Naive thymus-derived CD4-positive, alpha-beta T cell (primary cell): ENCODE measurements at regions not wholly inside any gene's neighbourhood (a gene's known extent, or its start where the extent isn't known, plus 50 kb on each side); places are given as distances from the start of the nearest gene placed in this dataset.

ENCODE experiments used
- ATAC-seq: fragments of 150-1000 bp; cut with Tn5 transposase; 2 replicates; pipeline ENCODE4 v1.10.0; 2021; ENCODE audit warnings: mild to moderate bottlenecking, moderate library complexity
- CTCF ChIA-PET: fragments of 350-600 bp; sonication (Branson Sonifier 250); formaldehyde crosslinking; loops from one replicate; lab custom pipeline; 2021; ENCODE audit warnings: antibody characterized with exemption; lab: Charles Lee
- POLR2A ChIA-PET: fragments of 350-600 bp; sonication (Branson Sonifier 250); formaldehyde crosslinking; loops from one replicate; lab custom pipeline; 2021; ENCODE audit warnings: antibody characterized with exemption, inconsistent platforms; lab: Charles Lee
- DNase-seq, 9 donors: peaks; one replicate each; pipeline versions ENCODE4 v3.0.0 to v3.0.0-alpha.2; 2020 to 2022; ENCODE audit warnings: mixed read lengths in 1 of 9
- H3K27ac ChIP-seq: one replicate; pipeline ENCODE4 v1.7.0; 2013; ENCODE audit warnings: mild to moderate bottlenecking, low read depth, low read length, moderate library complexity
- H3K27me3 ChIP-seq, 2 donors: one replicate each; pipeline ENCODE4 v1.7.0; 2013; ENCODE audit warnings: low read length in 2 of 2, mild to moderate bottlenecking in 2 of 2, moderate library complexity in 2 of 2; ENCODE audit not compliant: control insufficient read depth in 2 of 2, insufficient read depth in 2 of 2
- H3K36me3 ChIP-seq, 3 experiments: 1 replicate in 2 of 3; 2 replicates in 1 of 3; pipeline ENCODE4 v1.7.0; 2013; ENCODE audit warnings: low read length in 3 of 3, mild to moderate bottlenecking in 3 of 3, moderate library complexity in 1 of 3; ENCODE audit not compliant: insufficient read depth in 3 of 3, control insufficient read depth in 2 of 3
- H3K4me1 ChIP-seq, 2 donors: one replicate each; pipeline ENCODE4 v1.7.0; 2013; ENCODE audit warnings: low read length in 2 of 2, mild to moderate bottlenecking in 2 of 2, moderate library complexity in 1 of 2; ENCODE audit not compliant: control insufficient read depth in 2 of 2, insufficient read depth in 2 of 2
- H3K4me3 ChIP-seq: 2 replicates; pipeline ENCODE4 v1.7.0; 2013; ENCODE audit warnings: mild to moderate bottlenecking, low read length
- H3K9me3 ChIP-seq, 3 experiments: 1 replicate in 2 of 3; 2 replicates in 1 of 3; pipeline ENCODE4 v1.7.0; 2013; ENCODE audit warnings: low read length in 3 of 3; ENCODE audit not compliant: control insufficient read depth in 2 of 3
- H3K27ac Mint-ChIP-seq, 9 donors: one replicate each; pipeline ENCODE4 v1.8.0; 2020 to 2022; ENCODE audit warnings: mixed read lengths in 9 of 9, mild to moderate bottlenecking in 8 of 9, moderate library complexity in 5 of 9, inconsistent platforms in 2 of 9
- H3K27me3 Mint-ChIP-seq, 5 donors: one replicate each; pipeline ENCODE4 v1.8.0; 2021 to 2022; ENCODE audit warnings: mixed read lengths in 5 of 5, mild to moderate bottlenecking in 1 of 5
- H3K36me3 Mint-ChIP-seq, 5 donors: one replicate each; pipeline ENCODE4 v1.8.0; 2020 to 2022; ENCODE audit warnings: mixed read lengths in 5 of 5, mild to moderate bottlenecking in 3 of 5, inconsistent platforms in 1 of 5
- H3K4me1 Mint-ChIP-seq, 7 donors: one replicate each; pipeline ENCODE4 v1.8.0; 2020 to 2022; ENCODE audit warnings: mixed read lengths in 7 of 7, mild to moderate bottlenecking in 3 of 7, inconsistent platforms in 1 of 7
- H3K4me3 Mint-ChIP-seq, 10 donors: one replicate each; pipeline ENCODE4 v1.8.0; 2020 to 2022; ENCODE audit warnings: mild to moderate bottlenecking in 10 of 10, mixed read lengths in 10 of 10, moderate library complexity in 6 of 10, inconsistent platforms in 2 of 10
- H3K9me3 Mint-ChIP-seq, 11 donors: one replicate each; pipeline ENCODE4 v1.8.0; 2020 to 2022; ENCODE audit warnings: mixed read lengths in 11 of 11, mild to moderate bottlenecking in 4 of 11, inconsistent platforms in 1 of 11, moderate library complexity in 1 of 11
- intact Hi-C, 2 donors: fragments of 100-400 bp; cut with micrococcal nuclease; formaldehyde crosslinking; loops; one replicate each; pipeline ENCODE4 v1.15.1; 2023

DNA sequence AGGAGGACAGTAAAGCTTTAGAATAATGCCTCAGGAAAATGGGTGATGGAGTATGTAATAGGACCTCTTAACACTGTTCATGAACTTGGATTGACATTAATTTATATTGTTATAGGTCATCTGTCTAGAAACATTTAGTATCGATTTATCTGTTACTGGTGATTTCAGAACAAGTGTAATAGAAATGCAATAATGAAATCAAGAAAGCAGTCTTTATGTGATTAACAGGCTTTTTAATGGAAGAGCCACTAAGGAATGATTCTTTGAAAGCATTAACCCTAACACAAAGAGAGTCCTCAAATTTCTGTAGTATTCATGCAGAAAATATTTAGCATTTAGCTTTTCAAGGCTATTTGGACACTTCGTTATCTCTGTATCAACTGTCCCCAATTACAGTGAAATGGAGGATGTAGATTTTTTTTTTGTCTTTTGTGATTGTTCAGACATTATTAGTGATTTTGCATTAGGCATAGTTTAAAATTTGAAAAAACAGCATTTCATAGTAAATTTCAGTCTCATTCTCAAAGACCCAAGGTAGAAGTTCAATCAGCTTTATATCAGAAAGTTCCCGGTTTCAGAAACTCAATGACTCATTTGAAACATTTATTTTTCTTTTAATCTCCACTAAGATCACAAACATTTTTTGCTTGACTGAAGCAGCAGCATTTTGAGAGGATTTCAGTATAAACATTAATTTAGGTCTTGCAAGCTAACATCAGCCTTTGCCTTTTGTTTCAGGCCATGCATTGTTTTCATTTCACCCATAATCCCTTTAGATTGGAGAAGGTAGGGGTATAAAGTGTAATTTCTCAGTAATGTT lies 56.3 kb downstream of the AGTR2 start:
- no peaks in the 10 kb centered on the region for H3K9me3 ChIP-seq
- Mint-ChIP-seq H3K4me3 (no peak overlapping the region), H3K4me1 (no peaks in the 10 kb centered on the region), H3K9me3 (peaks cover 0 to 3% (median 0%) of the 10 kb centered on the region in 11 donors), H3K27me3 (no peaks in the 10 kb centered on the region), H3K27ac (no peak overlapping the region), H3K36me3 (no peaks in the 10 kb centered on the region)
- no peaks in the 10 kb centered on the region for H3K27me3 ChIP-seq
- POLR2A ChIA-PET = no interaction called here
- DNase-seq = no peak
- intact Hi-C loops = no loop called here
- H3K4me1 ChIP-seq = no peaks in the 10 kb centered on the region
- no peak overlapping the region for H3K4me3 ChIP-seq
- ATAC-seq = no peak
- CTCF ChIA-PET = no interaction called here
- no peak overlapping the region for H3K27ac ChIP-seq
- no peaks in the 10 kb centered on the region for H3K36me3 ChIP-seq

DNA sequence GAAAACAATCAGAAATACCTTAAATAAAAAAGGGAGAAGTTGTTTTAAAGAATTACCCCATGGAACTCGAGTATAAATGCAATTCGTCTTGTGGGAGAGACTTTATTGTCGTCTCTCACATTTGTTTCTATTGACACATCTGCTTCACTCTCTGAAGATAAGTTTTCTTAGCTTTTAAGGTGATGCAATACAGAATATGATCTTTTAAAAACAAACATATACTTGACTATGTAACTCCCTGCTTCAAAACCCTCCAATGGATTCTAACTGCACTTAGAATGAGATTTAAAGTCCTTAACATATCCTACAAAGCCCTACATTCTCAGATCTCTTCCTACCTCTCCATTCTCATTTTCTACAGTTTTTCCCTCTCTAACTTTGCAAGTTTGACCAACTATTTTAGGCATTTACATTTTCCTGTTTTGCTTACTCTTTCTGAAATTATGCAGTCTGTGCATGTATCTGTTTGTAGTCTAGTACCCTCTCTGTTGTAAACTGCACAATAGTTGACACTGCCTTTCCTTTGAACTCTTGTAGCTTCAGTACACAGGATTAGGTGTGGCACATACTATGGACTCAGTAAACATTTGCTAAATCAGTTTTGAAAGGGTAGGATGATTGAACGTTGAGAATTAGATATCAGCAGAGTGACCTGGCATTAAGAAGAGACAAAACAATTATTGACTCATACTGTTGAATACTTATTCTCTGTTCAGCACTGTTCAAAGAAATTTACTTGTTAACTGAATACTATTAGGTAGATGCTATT lies 59.8 kb downstream of the AGTR2 start:
- Histone ChIP-seq H3K36me3 (no peaks in the 10 kb centered on the region), H3K9me3 (no peaks in the 10 kb centered on the region), H3K4me3 (no peak overlapping the region), H3K27ac (no peak overlapping the region), H3K27me3 (no peaks in the 10 kb centered on the region), H3K4me1 (no peaks in the 10 kb centered on the region)
- CTCF ChIA-PET = no interaction called here
- H3K4me3 Mint-ChIP-seq = no peak overlapping the region
- no peaks in the 10 kb centered on the region for H3K36me3 Mint-ChIP-seq
- no peak overlapping the region for H3K27ac Mint-ChIP-seq
- POLR2A ChIA-PET = no interaction called here
- peaks cover 0 to 3% (median 0%) of the 10 kb centered on the region in 11 donors for H3K9me3 Mint-ChIP-seq
- intact Hi-C loops = no loop called here
- DNase-seq (no peak), ATAC-seq (no peak)
- H3K27me3 Mint-ChIP-seq = no peaks in the 10 kb centered on the region
- no peaks in the 10 kb centered on the region for H3K4me1 Mint-ChIP-seq

DNA sequence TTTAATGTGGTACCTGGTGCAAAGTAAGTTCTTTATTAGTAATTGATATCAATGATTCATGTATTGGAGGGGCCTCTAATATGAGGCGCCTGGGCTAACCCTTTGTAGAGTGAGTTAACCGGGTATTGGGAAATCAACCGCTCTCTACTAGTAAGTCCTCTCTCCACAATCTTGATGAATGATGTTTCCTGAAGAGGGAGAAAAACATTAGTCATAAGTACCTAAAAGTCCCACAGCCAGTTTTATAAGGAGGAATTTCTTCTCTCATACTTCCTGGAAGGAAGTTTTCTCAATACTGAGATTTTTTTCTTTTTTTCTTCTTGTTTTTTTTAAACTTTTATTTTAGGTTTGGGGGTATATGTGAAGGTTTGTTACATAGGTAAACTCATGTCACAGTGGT lies 62.3 kb downstream of the AGTR2 start:
- Histone ChIP-seq H3K36me3 (no peaks in the 10 kb centered on the region), H3K27me3 (no peaks in the 10 kb centered on the region), H3K4me3 (no peak overlapping the region), H3K27ac (no peak overlapping the region), H3K9me3 (no peaks in the 10 kb centered on the region), H3K4me1 (no peaks in the 10 kb centered on the region)
- POLR2A ChIA-PET = no interaction called here
- no peak for ATAC-seq
- Mint-ChIP-seq H3K4me3 (no peak overlapping the region), H3K4me1 (no peaks in the 10 kb centered on the region), H3K27ac (no peak overlapping the region), H3K9me3 (peaks cover 0 to 4% (median 0%) of the 10 kb centered on the region in 11 donors), H3K36me3 (no peaks in the 10 kb centered on the region), H3K27me3 (no peaks in the 10 kb centered on the region)
- no peak for DNase-seq
- CTCF ChIA-PET = no interaction called here
- intact Hi-C loops = no loop called here

DNA sequence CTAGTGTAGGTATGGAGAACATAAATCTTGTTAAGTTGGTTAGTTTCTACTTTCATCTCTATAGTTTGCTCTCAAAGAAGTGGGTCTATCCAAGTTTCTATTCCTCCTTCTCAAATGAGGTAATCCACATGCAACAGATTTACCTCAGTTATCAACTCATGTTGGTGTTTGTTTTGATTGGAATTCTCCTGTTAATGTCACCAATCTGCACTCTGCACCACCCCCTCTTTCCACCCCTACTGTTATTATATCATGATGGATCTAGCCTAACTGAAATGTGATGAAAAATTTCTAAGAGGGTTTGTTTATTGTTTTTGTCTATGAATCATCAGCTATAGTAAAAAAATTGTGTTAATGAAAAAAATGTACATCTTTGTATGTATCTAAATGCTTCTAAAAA lies 66.1 kb downstream of the AGTR2 start:
- no peaks in the 10 kb centered on the region for H3K36me3 Mint-ChIP-seq

DNA sequence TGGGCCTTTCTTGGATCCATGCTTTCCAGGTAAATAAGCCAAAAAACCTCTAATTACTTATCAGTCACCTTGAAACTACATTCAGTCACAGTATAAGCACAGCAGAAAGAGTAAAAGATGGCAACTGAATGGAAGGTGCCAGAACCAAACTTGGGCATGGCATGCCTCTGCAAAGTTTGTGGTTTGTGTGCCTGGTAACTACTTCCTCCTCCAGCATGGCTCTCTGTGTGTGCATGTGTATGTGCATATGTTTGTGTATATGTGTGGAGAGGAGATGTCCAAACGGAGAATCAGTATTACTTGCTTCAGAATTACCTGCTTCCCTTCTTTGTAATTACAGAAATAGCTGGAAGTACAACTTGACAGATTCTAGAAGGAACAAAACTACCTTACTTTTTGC lies 67.5 kb downstream of the AGTR2 start:
- H3K36me3 ChIP-seq = no peaks in the 10 kb centered on the region
- H3K9me3 ChIP-seq = no peaks in the 10 kb centered on the region
- no peaks in the 10 kb centered on the region for H3K36me3 Mint-ChIP-seq
- H3K27me3 ChIP-seq = no peaks in the 10 kb centered on the region
- H3K4me3 ChIP-seq = no peak overlapping the region
- ChIA-PET POLR2A (no interaction called here), CTCF (no interaction called here)
- no peak for DNase-seq
- no peak for ATAC-seq
- H3K4me3 Mint-ChIP-seq = no peak overlapping the region
- intact Hi-C loops = no loop called here
- H3K27me3 Mint-ChIP-seq = no peaks in the 10 kb centered on the region
- H3K27ac Mint-ChIP-seq = no peak overlapping the region
- no peaks in the 10 kb centered on the region for H3K4me1 Mint-ChIP-seq
- H3K9me3 Mint-ChIP-seq = peaks cover 0 to 4% (median 0%) of the 10 kb centered on the region in 11 donors
- no peaks in the 10 kb centered on the region for H3K4me1 ChIP-seq
- no peak overlapping the region for H3K27ac ChIP-seq

More for the DNA sequence above, 66.1 kb downstream of the AGTR2 start:
- ATAC-seq (no peak), DNase-seq (no peak)
- Mint-ChIP-seq H3K9me3 (peaks cover 0 to 4% (median 0%) of the 10 kb centered on the region in 11 donors), H3K27ac (no peak overlapping the region), H3K4me3 (no peak overlapping the region), H3K4me1 (no peaks in the 10 kb centered on the region), H3K27me3 (no peaks in the 10 kb centered on the region)
- no peaks in the 10 kb centered on the region for H3K9me3 ChIP-seq
- intact Hi-C loops = no loop called here
- H3K27ac ChIP-seq = no peak overlapping the region
- no peaks in the 10 kb centered on the region for H3K36me3 ChIP-seq
- ChIA-PET CTCF (no interaction called here), POLR2A (interaction anchor here (0.6 kb wide), 1 partner anchor 592 kb away, joined by 3 read pairs; no protein-coding TSS in a partner anchor)
- no peak overlapping the region for H3K4me3 ChIP-seq
- no peaks in the 10 kb centered on the region for H3K27me3 ChIP-seq
- no peaks in the 10 kb centered on the region for H3K4me1 ChIP-seq

DNA sequence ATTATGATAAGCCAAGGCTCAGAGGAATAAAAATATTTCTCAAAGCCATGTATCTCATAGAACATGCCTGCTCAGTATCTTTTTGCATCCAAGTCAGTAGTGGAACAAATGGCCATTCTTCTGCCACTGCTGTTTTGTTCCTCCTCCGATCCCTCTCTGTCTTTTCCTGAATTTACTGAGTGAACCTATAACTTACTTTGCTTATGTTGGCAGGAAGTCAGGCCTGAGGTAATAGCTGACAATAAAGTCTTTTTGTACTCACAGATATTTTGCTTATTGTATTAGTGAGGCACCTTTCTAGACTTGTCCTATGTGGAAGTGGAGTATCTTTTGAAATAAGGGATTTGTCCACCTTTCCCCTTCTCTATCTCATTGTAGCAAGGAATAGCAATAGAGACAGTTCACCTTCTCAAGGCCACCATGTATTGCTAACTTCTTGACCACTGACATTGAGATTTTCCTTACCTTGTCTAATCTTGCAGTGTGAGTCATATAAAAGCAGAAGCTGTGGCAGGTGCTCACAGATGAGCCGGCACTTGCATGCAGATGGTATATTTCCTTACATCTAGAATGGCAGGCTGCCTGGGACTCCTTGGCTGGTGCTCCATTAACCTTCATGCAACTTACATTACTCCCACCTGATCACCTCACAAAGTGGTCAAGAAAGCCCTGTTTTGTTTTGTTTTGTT lies 68.2 kb downstream of the AGTR2 start:
- POLR2A ChIA-PET = no interaction called here
- Mint-ChIP-seq H3K4me1 (no peaks in the 10 kb centered on the region), H3K9me3 (peaks cover 0 to 4% (median 0%) of the 10 kb centered on the region in 11 donors), H3K27me3 (no peaks in the 10 kb centered on the region), H3K27ac (no peak overlapping the region), H3K36me3 (no peaks in the 10 kb centered on the region), H3K4me3 (no peak overlapping the region)
- intact Hi-C loops = no loop called here
- Histone ChIP-seq H3K4me3 (no peak overlapping the region), H3K27ac (no peak overlapping the region), H3K9me3 (no peaks in the 10 kb centered on the region), H3K4me1 (no peaks in the 10 kb centered on the region), H3K36me3 (no peaks in the 10 kb centered on the region), H3K27me3 (no peaks in the 10 kb centered on the region)
- CTCF ChIA-PET = no interaction called here
- no peak for DNase-seq
- no peak for ATAC-seq
